HFF-Myc (cell line): ENCODE measurements at regions not wholly inside any gene's neighbourhood (a gene's known extent, or its start where the extent isn't known, plus 50 kb on each side); places are given as distances from the start of the nearest gene placed in this dataset.

Experiments used
- DNase-seq: peaks from one replicate; pipeline ENCODE4 v3.0.0-alpha.2; 2011; ENCODE audit warnings: low read depth; ENCODE audit errors: extremely low read depth
- H3K4me3 ChIP-seq: replicated peaks from 2 replicates; pipeline ENCODE4 v1.5.1; 2011; ENCODE audit warnings: low read depth, mild to moderate bottlenecking, control low read depth, low read length
- CTCF ChIP-seq: IDR thresholded peaks from 2 replicates; pipeline ENCODE4 v1.5.1; 2012; ENCODE audit warnings: mild to moderate bottlenecking, low read depth, low read length, control low read depth; ENCODE audit errors: missing control alignments

GRCh38 chr13:104993708-104994107 lies 1541.8 kb downstream of the EFNB2 start:
- no peak overlapping the region for H3K4me3 ChIP-seq
- TF ChIP-seq CTCF: no peak
- DNase-seq: no peak

GRCh38 chr13:104987621-104988020 lies 1547.8 kb downstream of the EFNB2 start:
- TF ChIP-seq CTCF: no peak
- H3K4me3 ChIP-seq: no peak overlapping the region
- DNase-seq: no peak

GRCh38 chr13:104984296-104984818 lies 1551.1 kb downstream of the EFNB2 start:
- no peak for DNase-seq
- no peak overlapping the region for H3K4me3 ChIP-seq
- TF ChIP-seq CTCF: no peak

- TF ChIP-seq CTCF: no peak
- no peak for DNase-seq
- no peak overlapping the region for H3K4me3 ChIP-seq
Observed at GRCh38 chr13:104983601-104984000, 1551.9 kb downstream of the EFNB2 start.

- H3K4me3 ChIP-seq: no peak overlapping the region
- DNase-seq: no peak
- TF ChIP-seq CTCF: no peak
Observed at GRCh38 chr13:104980586-104980985, 1554.9 kb downstream of the EFNB2 start.

- no peak for TF ChIP-seq CTCF
- no peak for DNase-seq
- H3K4me3 ChIP-seq: no peak overlapping the region
Observed at GRCh38 chr13:104979281-104980030, 1556.0 kb downstream of the EFNB2 start.

- no peak for TF ChIP-seq CTCF
- no peak for DNase-seq
- no peak overlapping the region for H3K4me3 ChIP-seq
Observed at GRCh38 chr13:104976986-104977385, 1558.5 kb downstream of the EFNB2 start.
